ENCODE measurements at regions not wholly inside any gene's neighbourhood (a gene's known extent, or its start where the extent isn't known, plus 50 kb on each side); places are given as distances from the start of the nearest gene placed in this dataset.

- TF ChIP-seq OVOL2 (CRISPR knock-in tag; IDR thresholded peaks at IDR 0.05; ENCODE audit: borderline replicate concordance) (no peak), ATF2 (CRISPR knock-in tag; IDR thresholded peaks at IDR 0.05; ENCODE audit: borderline replicate concordance, low read depth) (no peak), FOXP4 (CRISPR knock-in tag; IDR thresholded peaks at IDR 0.05) (no peak), ZNF138 (CRISPR knock-in tag; conservative IDR thresholded peaks at IDR 0.05) (no peak), SP1 (CRISPR knock-in tag; conservative IDR thresholded peaks at IDR 0.05) (no peak), CBFB (CRISPR knock-in tag; IDR thresholded peaks at IDR 0.05; ENCODE audit: low read depth) (no peak)
These were observed 639.0 kb upstream of the DPP6 start (continued) for GRCh38 chr7:153413199-153413539.

- CTCF ChIA-PET: no interaction called here
- DNase-seq (ENCODE audit: low spot score): no peak
- Mint-ChIP-seq H3K4me1 (no peaks in the 10 kb centered on the region), H3K9me3 (peaks cover 95% of the 10 kb centered on the region), H3K36me3 (peaks cover 78% of the 10 kb centered on the region), H3K27ac (no peak overlapping the region), H3K4me3 (no peak overlapping the region), H3K27me3 (ENCODE audit: low read depth) (peaks cover 18% of the 10 kb centered on the region)
- TF ChIP-seq MLX (CRISPR knock-in tag; IDR thresholded peaks at IDR 0.05): no peak
- no peak for TF ChIP-seq AR (CRISPR knock-in tag; IDR thresholded peaks at IDR 0.05)
- no peak for TF ChIP-seq EMX1 (CRISPR knock-in tag; IDR thresholded peaks at IDR 0.05)
- no peak for TF ChIP-seq NFE2L1 (CRISPR knock-in tag; IDR thresholded peaks at IDR 0.05)
- no peak for TF ChIP-seq RELA (CRISPR knock-in tag; IDR thresholded peaks at IDR 0.05; ENCODE audit: borderline replicate concordance)
- no peak for TF ChIP-seq ZBTB21 (CRISPR knock-in tag; IDR thresholded peaks at IDR 0.05; ENCODE audit: borderline replicate concordance)
- no peak for TF ChIP-seq ATF2 (CRISPR knock-in tag; IDR thresholded peaks at IDR 0.05; ENCODE audit: borderline replicate concordance, low read depth)
- no peak for TF ChIP-seq JUN (CRISPR knock-in tag; IDR thresholded peaks at IDR 0.05)
- no peak for TF ChIP-seq NR2C2 (CRISPR knock-in tag; IDR thresholded peaks at IDR 0.05)
- no peak for TF ChIP-seq SMAD4 (CRISPR knock-in tag; IDR thresholded peaks at IDR 0.05)
- no peak for TF ChIP-seq OVOL2 (CRISPR knock-in tag; IDR thresholded peaks at IDR 0.05; ENCODE audit: borderline replicate concordance)
- no peak for TF ChIP-seq TEAD4 (CRISPR knock-in tag; IDR thresholded peaks at IDR 0.05)
- TF ChIP-seq ZNF121 (CRISPR knock-in tag; IDR thresholded peaks at IDR 0.05): no peak
- TF ChIP-seq FOXP1 (CRISPR knock-in tag; IDR thresholded peaks at IDR 0.05; ENCODE audit: borderline replicate concordance): no peak
- POLR2A ChIA-PET: no interaction called here
- ATAC-seq: no peak
These were observed 638.5 kb upstream of the DPP6 start for GRCh38 chr7:153413540-153414287.

Measured in WTC11 (cell line).